Upper lobe of left lung (tissue), 6 donors: ENCODE measurements at regions not wholly inside any gene's neighbourhood (a gene's known extent, or its start where the extent isn't known, plus 50 kb on each side); places are given as distances from the start of the nearest gene placed in this dataset.

Experiments
- ATAC-seq, 2 donors: fragments of 200-7000 bp; cut with Tn5 transposase; one replicate each; pipeline ENCODE4 v1.9.1; 2022; ENCODE audit warnings: mild to moderate bottlenecking in 2 of 2, moderate library complexity in 2 of 2; ENCODE audit not compliant: low FRiP score in 2 of 2
- DNase-seq, 2 donors: peaks; one replicate each; pipeline ENCODE4 v3.0.0-alpha.2; 2019 to 2020
- H3K27ac ChIP-seq, 4 donors: fragments of 200-600 bp; sonication (generic); one replicate each; pipeline ENCODE4 v1.5.1; 2016 to 2019
- H3K27me3 ChIP-seq, 4 donors: fragments of 200-600 bp; sonication (generic); one replicate each; pipeline ENCODE4 v1.5.1; 2017 to 2019
- H3K36me3 ChIP-seq, 4 donors: fragments of 200-600 bp; sonication (generic); one replicate each; pipeline ENCODE4 v1.5.1; 2016 to 2019
- H3K4me1 ChIP-seq, 4 donors: fragments of 200-600 bp; sonication (generic); one replicate each; pipeline ENCODE4 v1.5.1; 2018 to 2019
- H3K4me3 ChIP-seq, 4 donors: fragments of 200-600 bp; sonication (generic); one replicate each; pipeline ENCODE4 v1.5.1; 2017 to 2019; ENCODE audit warnings: mild to moderate bottlenecking in 2 of 4, moderate library complexity in 1 of 4
- H3K9me3 ChIP-seq, 4 donors: fragments of 200-600 bp; sonication (generic); one replicate each; pipeline ENCODE4 v1.5.1; 2018 to 2019
- CTCF ChIP-seq, 6 experiments: fragments of 450-650 bp in 4 of 6; fragments of 200-600 bp in 2 of 6; sonication (generic) in 2 of 6; IDR thresholded peaks; one replicate each; pipeline ENCODE4 v1.5.1; 2016 to 2019; ENCODE audit warnings: antibody characterized with exemption in 6 of 6
- EP300 ChIP-seq, 4 donors: sonication (generic); formaldehyde crosslinking; IDR thresholded peaks; one replicate each; pipeline ENCODE4 v1.5.1; 2017; ENCODE audit warnings: antibody characterized with exemption in 4 of 4, control low read depth in 2 of 4
- POLR2A ChIP-seq, 4 donors: fragments of 450-650 bp; IDR thresholded peaks; one replicate each; pipeline ENCODE4 v1.5.1; 2016 to 2017; ENCODE audit warnings: antibody characterized with exemption in 4 of 4, mild to moderate bottlenecking in 2 of 4
- POLR2AphosphoS5 ChIP-seq, 2 donors: sonication (generic); formaldehyde crosslinking; IDR thresholded peaks; one replicate each; pipeline ENCODE4 v1.5.1; 2017; ENCODE audit warnings: antibody characterized with exemption in 2 of 2
- WGBS, 2 donors: methylation state at CpG; one replicate each; pipeline ENCODE4 v1.1.5; 2017 to 2018; 5-methylcytosine and 5-hydroxymethylcytosine counted together
- donor health status: DM: no; HTN: no; CAD: no; lungs with moderate emphysema.
- donor health status: DM: no; HTN: yes; CAD: no; lungs with severe emphysema.

- DNase-seq: no peak
- no peak for ATAC-seq
- WGBS, 2 donors: 70 to 72% methylated on average over 3 of the region's 3 CpGs
- no peak overlapping the region for H3K4me3 ChIP-seq
- peaks cover 0 to 1% (median 0%) of the 10 kb centered on the region in 4 donors for H3K4me1 ChIP-seq
- no peak for TF ChIP-seq POLR2AphosphoS5 (IDR thresholded peaks at IDR 0.05)
- no peak for TF ChIP-seq POLR2A (IDR thresholded peaks at IDR 0.05)
- no peak for TF ChIP-seq CTCF (IDR thresholded peaks at IDR 0.05)
- TF ChIP-seq EP300 (IDR thresholded peaks at IDR 0.05): peak in 1 of 4 donors; percentile 3
- no peaks in the 10 kb centered on the region for H3K9me3 ChIP-seq
- H3K27ac ChIP-seq: peak overlapping the region in 1 of 4 donors; percentile 31
- H3K36me3 ChIP-seq: no peaks in the 10 kb centered on the region
- H3K27me3 ChIP-seq: no peaks in the 10 kb centered on the region
These were observed 249.0 kb downstream of the NFKBIZ start for GRCh38 chr3:102098130-102098885.

- H3K4me1 ChIP-seq: no peaks in the 10 kb centered on the region
- ATAC-seq: no peak
- no peak for TF ChIP-seq POLR2AphosphoS5 (IDR thresholded peaks at IDR 0.05)
- TF ChIP-seq CTCF (IDR thresholded peaks at IDR 0.05): no peak
- TF ChIP-seq POLR2A (IDR thresholded peaks at IDR 0.05): no peak
- no peak for TF ChIP-seq EP300 (IDR thresholded peaks at IDR 0.05)
These were observed 250.6 kb downstream of the NFKBIZ start for GRCh38 chr3:102099913-102100312.

GRCh38 chr3:102102394-102102793 is 253.1 kb downstream of the NFKBIZ start:
- no peaks in the 10 kb centered on the region for H3K4me1 ChIP-seq
- no peaks in the 10 kb centered on the region for H3K36me3 ChIP-seq
- WGBS, 2 donors: 49 to 50% methylated on average over 3 of the region's 3 CpGs
- no peak for TF ChIP-seq POLR2AphosphoS5 (IDR thresholded peaks at IDR 0.05)
- no peak for TF ChIP-seq POLR2A (IDR thresholded peaks at IDR 0.05)
- no peak for TF ChIP-seq CTCF (IDR thresholded peaks at IDR 0.05)
- no peak for TF ChIP-seq EP300 (IDR thresholded peaks at IDR 0.05)
- ATAC-seq (no peak), DNase-seq (no peak)
- peaks cover 0 to 3% (median 1%) of the 10 kb centered on the region in 4 donors for H3K9me3 ChIP-seq
- no peak overlapping the region for H3K4me3 ChIP-seq
- no peaks in the 10 kb centered on the region for H3K27me3 ChIP-seq
- no peak overlapping the region for H3K27ac ChIP-seq

More at GRCh38 chr3:102099913-102100312, 250.6 kb downstream of the NFKBIZ start:
- Histone ChIP-seq H3K27me3 (no peaks in the 10 kb centered on the region), H3K4me3 (no peak overlapping the region), H3K27ac (no peak overlapping the region), H3K9me3 (no peaks in the 10 kb centered on the region), H3K36me3 (no peaks in the 10 kb centered on the region)
- DNase-seq: no peak
- WGBS, 2 donors: 76 to 86% methylated on average over 1 of the region's 1 CpG

GRCh38 chr3:102104033-102104432 is 254.7 kb downstream of the NFKBIZ start:
- 37 to 47% methylated on average over 2 of the region's 2 CpGs for WGBS, 2 donors
- ATAC-seq: peak in 1 of 2 donors; percentile 23
- TF ChIP-seq POLR2A (IDR thresholded peaks at IDR 0.05): no peak
- TF ChIP-seq CTCF (IDR thresholded peaks at IDR 0.05): no peak
- no peak for TF ChIP-seq EP300 (IDR thresholded peaks at IDR 0.05)
- Histone ChIP-seq H3K27me3 (no peaks in the 10 kb centered on the region), H3K4me3 (no peak overlapping the region), H3K27ac (no peak overlapping the region), H3K9me3 (peaks cover 0 to 8% (median 6%) of the 10 kb centered on the region in 4 donors), H3K36me3 (no peaks in the 10 kb centered on the region), H3K4me1 (no peaks in the 10 kb centered on the region)
- peak in 1 of 2 donors; percentile 53 for DNase-seq

- no peaks in the 10 kb centered on the region for H3K4me1 ChIP-seq
- WGBS, 2 donors: 82 to 83% methylated on average over 5 of the region's 5 CpGs
- TF ChIP-seq POLR2AphosphoS5 (IDR thresholded peaks at IDR 0.05): no peak
- H3K27me3 ChIP-seq: no peaks in the 10 kb centered on the region
- ATAC-seq (no peak), DNase-seq (peak in 1 of 2 donors; percentile 4)
- H3K9me3 ChIP-seq: peaks cover 0 to 8% (median 6%) of the 10 kb centered on the region in 4 donors
- no peak overlapping the region for H3K4me3 ChIP-seq
- no peak overlapping the region for H3K27ac ChIP-seq
- H3K36me3 ChIP-seq: no peaks in the 10 kb centered on the region
These were observed 255.9 kb downstream of the NFKBIZ start for GRCh38 chr3:102105193-102105592.
